Tibial nerve (tissue), 4 donors: ENCODE measurements at regions not wholly inside any gene's neighbourhood (a gene's known extent, or its start where the extent isn't known, plus 50 kb on each side); places are given as distances from the start of the nearest gene placed in this dataset.

Experiments
- EP300 ChIP-seq, 2 donors: sonication (generic); formaldehyde crosslinking; IDR thresholded peaks; one replicate each; pipeline ENCODE4 v1.6.1; 2017; ENCODE audit warnings: antibody characterized with exemption in 2 of 2, mild to moderate bottlenecking in 1 of 2
- POLR2A ChIP-seq, 2 donors: fragments of 450-650 bp; IDR thresholded peaks; one replicate each; pipeline ENCODE4 v1.6.1; 2017; ENCODE audit warnings: antibody characterized with exemption in 2 of 2, mild to moderate bottlenecking in 2 of 2, moderate library complexity in 2 of 2
- TF ChIP-seq, protein P1 (sequence below), 5 experiments: fragments of 200-600 bp in 3 of 5; fragments of 450-650 bp in 2 of 5; sonication (generic) in 3 of 5; IDR thresholded peaks; one replicate each; pipeline ENCODE4 v1.5.1; 2016 to 2019; ENCODE audit warnings: antibody characterized with exemption in 5 of 5, mild to moderate bottlenecking in 3 of 5, moderate library complexity in 2 of 5

DNA sequence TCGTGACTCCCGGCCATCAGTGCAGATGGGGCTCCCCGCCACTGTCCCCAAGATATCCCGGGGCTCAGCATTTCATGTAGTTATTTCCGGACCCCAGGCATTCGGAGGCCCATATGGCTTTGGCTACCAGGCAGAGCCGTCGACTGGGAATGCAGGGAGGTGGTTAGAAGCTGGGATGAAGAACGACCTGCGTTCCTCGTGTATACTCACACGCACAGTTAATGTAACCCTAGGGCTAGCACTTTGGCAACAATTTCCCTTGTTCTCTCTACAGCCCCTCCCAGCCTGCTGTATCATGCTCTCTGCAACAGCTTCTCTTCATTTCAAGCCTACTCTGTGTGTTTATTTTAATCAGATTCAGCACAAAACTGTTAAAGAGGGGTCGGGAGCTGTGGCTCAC lies 240.4 kb downstream of the MYLK4 start:
- TF ChIP-seq POLR2A (IDR thresholded peaks at IDR 0.05): no peak
- TF ChIP-seq, protein P1, sequence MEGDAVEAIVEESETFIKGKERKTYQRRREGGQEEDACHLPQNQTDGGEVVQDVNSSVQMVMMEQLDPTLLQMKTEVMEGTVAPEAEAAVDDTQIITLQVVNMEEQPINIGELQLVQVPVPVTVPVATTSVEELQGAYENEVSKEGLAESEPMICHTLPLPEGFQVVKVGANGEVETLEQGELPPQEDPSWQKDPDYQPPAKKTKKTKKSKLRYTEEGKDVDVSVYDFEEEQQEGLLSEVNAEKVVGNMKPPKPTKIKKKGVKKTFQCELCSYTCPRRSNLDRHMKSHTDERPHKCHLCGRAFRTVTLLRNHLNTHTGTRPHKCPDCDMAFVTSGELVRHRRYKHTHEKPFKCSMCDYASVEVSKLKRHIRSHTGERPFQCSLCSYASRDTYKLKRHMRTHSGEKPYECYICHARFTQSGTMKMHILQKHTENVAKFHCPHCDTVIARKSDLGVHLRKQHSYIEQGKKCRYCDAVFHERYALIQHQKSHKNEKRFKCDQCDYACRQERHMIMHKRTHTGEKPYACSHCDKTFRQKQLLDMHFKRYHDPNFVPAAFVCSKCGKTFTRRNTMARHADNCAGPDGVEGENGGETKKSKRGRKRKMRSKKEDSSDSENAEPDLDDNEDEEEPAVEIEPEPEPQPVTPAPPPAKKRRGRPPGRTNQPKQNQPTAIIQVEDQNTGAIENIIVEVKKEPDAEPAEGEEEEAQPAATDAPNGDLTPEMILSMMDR (IDR thresholded peaks at IDR 0.05): no peak
- TF ChIP-seq EP300 (IDR thresholded peaks at IDR 0.05): no peak
